GM21723 (cell line): ENCODE measurements at regions not wholly inside any gene's neighbourhood (a gene's known extent, or its start where the extent isn't known, plus 50 kb on each side); places are given as distances from the start of the nearest gene placed in this dataset.
"Not testable (repeated sequence)": the region's sequence is repeated elsewhere in the genome, so short reads cannot be mapped to it uniquely, and the experiment has no call there.

Experiments
- ATAC-seq: cut with Tn5 transposase; IDR thresholded peaks from one replicate; pipeline ENCODE4 v1.9.1; 2021; ENCODE audit warnings: mild to moderate bottlenecking, moderate library complexity; ENCODE audit not compliant: unreplicated experiment

- no peak for ATAC-seq
Measured at GRCh38 chr1:54474310-54475251, 68.4 kb upstream of the SSBP3 start.

GRCh38 chr1:54471588-54471987 lies 65.4 kb upstream of the SSBP3 start:
- ATAC-seq = no peak

GRCh38 chr1:54469444-54469843 lies 63.2 kb upstream of the SSBP3 start:
- not testable (repeated sequence) for ATAC-seq

GRCh38 chr1:54468288-54469084 lies 62.3 kb upstream of the SSBP3 start:
- not testable (repeated sequence) for ATAC-seq

- no peak for ATAC-seq
Measured at GRCh38 chr1:54465351-54465811, 59.2 kb upstream of the SSBP3 start.

- no peak for ATAC-seq
Measured at GRCh38 chr1:54464477-54465146, 58.4 kb upstream of the SSBP3 start.

GRCh38 chr1:54464031-54464476 lies 57.9 kb upstream of the SSBP3 start:
- ATAC-seq = no peak

GRCh38 chr1:54463259-54464030 lies 57.3 kb upstream of the SSBP3 start:
- no peak for ATAC-seq

- no peak for ATAC-seq
Measured at GRCh38 chr1:54462597-54463258, 56.5 kb upstream of the SSBP3 start.

GRCh38 chr1:54461731-54462596 lies 55.8 kb upstream of the SSBP3 start:
- no peak for ATAC-seq

- ATAC-seq = no peak
Measured at GRCh38 chr1:54460861-54461387, 54.7 kb upstream of the SSBP3 start.

- ATAC-seq = no peak
Measured at GRCh38 chr1:54460351-54460750, 54.2 kb upstream of the SSBP3 start.

GRCh38 chr1:54459726-54460191 lies 53.6 kb upstream of the SSBP3 start:
- no peak for ATAC-seq

GRCh38 chr1:54459140-54459539 lies 52.9 kb upstream of the SSBP3 start:
- ATAC-seq = no peak

GRCh38 chr1:54456921-54457529 lies 50.8 kb upstream of the SSBP3 start:
- no peak for ATAC-seq

- no peak for ATAC-seq
Measured at GRCh38 chr1:54456361-54456760, 50.2 kb upstream of the SSBP3 start.
